CD4-positive, CD25-positive, alpha-beta regulatory T cell (primary cell): ENCODE measurements at regions not wholly inside any gene's neighbourhood (a gene's known extent, or its start where the extent isn't known, plus 50 kb on each side); places are given as distances from the start of the nearest gene placed in this dataset.
"Not testable (repeated sequence)": the region's sequence is repeated elsewhere in the genome, so short reads cannot be mapped to it uniquely, and the experiment has no call there.

Experiments used
- ATAC-seq, 2 donors: fragments of 150-1000 bp; cut with Tn5 transposase; one replicate each; pipeline ENCODE4 v1.10.0; 2021; ENCODE audit warnings: low read depth in 2 of 2, moderate number of reproducible peaks in 2 of 2, moderate library complexity in 1 of 2
- DNase-seq, 3 donors: peaks; one replicate each; pipeline versions ENCODE4 v3.0.0 to v3.0.0-alpha.2; 2012 to 2022; ENCODE audit warnings: mixed read lengths in 1 of 3
- H3K27ac ChIP-seq: one replicate; pipeline ENCODE4 v1.7.0; 2013; ENCODE audit warnings: mild to moderate bottlenecking, low read length; ENCODE audit not compliant: insufficient read depth, poor library complexity, severe bottlenecking
- H3K27me3 ChIP-seq: one replicate; pipeline ENCODE4 v1.7.0; 2013; ENCODE audit warnings: low read length; ENCODE audit not compliant: control insufficient read depth, insufficient read depth
- H3K36me3 ChIP-seq: one replicate; pipeline ENCODE4 v1.7.0; 2013; ENCODE audit warnings: mild to moderate bottlenecking, low read length, moderate library complexity; ENCODE audit not compliant: control insufficient read depth, insufficient read depth
- H3K4me1 ChIP-seq: 2 replicates; pipeline ENCODE4 v1.7.0; 2013; ENCODE audit warnings: mild to moderate bottlenecking, low read length; ENCODE audit not compliant: insufficient read depth, control insufficient read depth, poor library complexity, severe bottlenecking
- H3K4me3 ChIP-seq: one replicate; pipeline ENCODE4 v1.7.0; 2013; ENCODE audit warnings: low read depth, mild to moderate bottlenecking, low read length, moderate library complexity
- H3K9me3 ChIP-seq, 2 experiments: 1 replicate in 1 of 2; 2 replicates in 1 of 2; pipeline ENCODE4 v1.7.0; 2013; ENCODE audit warnings: low read length in 2 of 2, mild to moderate bottlenecking in 1 of 2, moderate library complexity in 1 of 2; ENCODE audit not compliant: control insufficient read depth in 2 of 2
- H3K27ac Mint-ChIP-seq, 3 donors: one replicate each; pipeline ENCODE4 v1.8.0; 2020 to 2022; ENCODE audit warnings: mild to moderate bottlenecking in 3 of 3, mixed read lengths in 3 of 3, moderate library complexity in 2 of 3
- H3K27me3 Mint-ChIP-seq: one replicate; pipeline ENCODE4 v1.8.0; 2022; ENCODE audit warnings: mild to moderate bottlenecking, mixed read lengths
- H3K36me3 Mint-ChIP-seq: one replicate; pipeline ENCODE4 v1.8.0; 2020; ENCODE audit warnings: mixed read lengths
- H3K4me1 Mint-ChIP-seq, 4 donors: one replicate each; pipeline ENCODE4 v1.8.0; 2020 to 2022; ENCODE audit warnings: mixed read lengths in 4 of 4, mild to moderate bottlenecking in 1 of 4
- H3K4me3 Mint-ChIP-seq, 4 donors: one replicate each; pipeline ENCODE4 v1.8.0; 2020 to 2022; ENCODE audit warnings: mild to moderate bottlenecking in 4 of 4, mixed read lengths in 4 of 4, moderate library complexity in 3 of 4
- H3K9me3 Mint-ChIP-seq, 7 donors: one replicate each; pipeline ENCODE4 v1.8.0; 2020 to 2022; ENCODE audit warnings: mixed read lengths in 7 of 7, mild to moderate bottlenecking in 3 of 7, moderate library complexity in 2 of 7

- H3K36me3 ChIP-seq, H3K27me3 Mint-ChIP-seq, H3K4me3 Mint-ChIP-seq, H3K36me3 Mint-ChIP-seq, H3K27me3 ChIP-seq, H3K4me1 ChIP-seq, H3K9me3 Mint-ChIP-seq, H3K27ac Mint-ChIP-seq, H3K9me3 ChIP-seq, H3K4me1 Mint-ChIP-seq, H3K27ac ChIP-seq, H3K4me3 ChIP-seq, DNase-seq, ATAC-seq: not testable (repeated sequence)
These were observed 611.9 kb upstream of the INTU start for GRCh38 chr4:127020831-127021230.

- Mint-ChIP-seq H3K36me3 (no peaks in the 10 kb centered on the region), H3K27ac (no peak overlapping the region)
- H3K27me3 ChIP-seq = no peaks in the 10 kb centered on the region
These were observed 596.5 kb upstream of the INTU start for GRCh38 chr4:127036296-127036695.

GRCh38 chr4:127045861-127046260 is 586.9 kb upstream of the INTU start:
- Mint-ChIP-seq H3K4me1 (no peaks in the 10 kb centered on the region), H3K36me3 (no peaks in the 10 kb centered on the region), H3K27me3 (no peaks in the 10 kb centered on the region), H3K27ac (no peak overlapping the region), H3K9me3 (peaks cover 1 to 21% (median 4%) of the 10 kb centered on the region in 7 donors), H3K4me3 (no peak overlapping the region)
- Histone ChIP-seq H3K36me3 (no peaks in the 10 kb centered on the region), H3K27me3 (no peaks in the 10 kb centered on the region), H3K4me1 (no peaks in the 10 kb centered on the region), H3K4me3 (no peak overlapping the region), H3K27ac (no peak overlapping the region), H3K9me3 (no peaks in the 10 kb centered on the region)
- ATAC-seq (no peak), DNase-seq (no peak)

More at GRCh38 chr4:127036296-127036695, 596.5 kb upstream of the INTU start:
- no peak for DNase-seq
- H3K4me1 Mint-ChIP-seq = no peaks in the 10 kb centered on the region
- peaks cover 0 to 17% (median 6%) of the 10 kb centered on the region in 7 donors for H3K9me3 Mint-ChIP-seq
- no peak overlapping the region for H3K4me3 Mint-ChIP-seq
- no peaks in the 10 kb centered on the region for H3K27me3 Mint-ChIP-seq
- Histone ChIP-seq H3K27ac (no peak overlapping the region), H3K36me3 (no peaks in the 10 kb centered on the region), H3K4me3 (no peak overlapping the region), H3K9me3 (peaks cover 1 to 16% of the 10 kb centered on the region in 2 experiments), H3K4me1 (no peaks in the 10 kb centered on the region)
- no peak for ATAC-seq

GRCh38 chr4:127047930-127048329 is 584.8 kb upstream of the INTU start:
- H3K4me3 Mint-ChIP-seq = no peak overlapping the region
- peaks cover 1 to 19% (median 4%) of the 10 kb centered on the region in 7 donors for H3K9me3 Mint-ChIP-seq
- Histone ChIP-seq H3K4me3 (no peak overlapping the region), H3K9me3 (no peaks in the 10 kb centered on the region), H3K4me1 (no peaks in the 10 kb centered on the region), H3K27ac (no peak overlapping the region), H3K27me3 (no peaks in the 10 kb centered on the region), H3K36me3 (no peaks in the 10 kb centered on the region)
- ATAC-seq (no peak), DNase-seq (no peak)
- no peaks in the 10 kb centered on the region for H3K27me3 Mint-ChIP-seq
- H3K27ac Mint-ChIP-seq = no peak overlapping the region
- H3K4me1 Mint-ChIP-seq = no peaks in the 10 kb centered on the region
- no peaks in the 10 kb centered on the region for H3K36me3 Mint-ChIP-seq

GRCh38 chr4:127048376-127049044 is 584.2 kb upstream of the INTU start:
- Histone ChIP-seq H3K4me1 (no peaks in the 10 kb centered on the region), H3K9me3 (no peaks in the 10 kb centered on the region), H3K27me3 (no peaks in the 10 kb centered on the region), H3K4me3 (no peak overlapping the region), H3K36me3 (no peaks in the 10 kb centered on the region), H3K27ac (no peak overlapping the region)
- no peaks in the 10 kb centered on the region for H3K36me3 Mint-ChIP-seq
- ATAC-seq (no peak), DNase-seq (no peak)
- no peak overlapping the region for H3K27ac Mint-ChIP-seq
- H3K9me3 Mint-ChIP-seq = peaks cover 1 to 22% (median 7%) of the 10 kb centered on the region in 7 donors
- no peaks in the 10 kb centered on the region for H3K4me1 Mint-ChIP-seq
- H3K4me3 Mint-ChIP-seq = no peak overlapping the region
- no peaks in the 10 kb centered on the region for H3K27me3 Mint-ChIP-seq

GRCh38 chr4:127049526-127049925 is 583.2 kb upstream of the INTU start:
- Histone ChIP-seq H3K4me1 (no peaks in the 10 kb centered on the region), H3K27me3 (no peaks in the 10 kb centered on the region), H3K27ac (no peak overlapping the region), H3K9me3 (no peaks in the 10 kb centered on the region), H3K4me3 (no peak overlapping the region), H3K36me3 (no peaks in the 10 kb centered on the region)
- Mint-ChIP-seq H3K36me3 (no peaks in the 10 kb centered on the region), H3K4me1 (no peaks in the 10 kb centered on the region), H3K9me3 (peaks cover 1 to 23% (median 9%) of the 10 kb centered on the region in 7 donors), H3K4me3 (no peak overlapping the region), H3K27me3 (no peaks in the 10 kb centered on the region), H3K27ac (no peak overlapping the region)
- no peak for ATAC-seq
- no peak for DNase-seq

- H3K27ac Mint-ChIP-seq = no peak overlapping the region
- H3K9me3 Mint-ChIP-seq = peaks cover 0 to 23% (median 15%) of the 10 kb centered on the region in 7 donors
These were observed 580.0 kb upstream of the INTU start for GRCh38 chr4:127052742-127053141.

GRCh38 chr4:127055357-127055756 is 577.4 kb upstream of the INTU start:
- Histone ChIP-seq H3K4me1 (no peaks in the 10 kb centered on the region), H3K27me3 (no peaks in the 10 kb centered on the region), H3K4me3 (no peak overlapping the region), H3K9me3 (no peaks in the 10 kb centered on the region), H3K36me3 (no peaks in the 10 kb centered on the region), H3K27ac (no peak overlapping the region)
- Mint-ChIP-seq H3K9me3 (peaks cover 0 to 25% (median 11%) of the 10 kb centered on the region in 7 donors), H3K4me1 (peaks cover 0 to 6% (median 0%) of the 10 kb centered on the region in 4 donors), H3K36me3 (no peaks in the 10 kb centered on the region), H3K27ac (no peak overlapping the region), H3K4me3 (no peak overlapping the region), H3K27me3 (no peaks in the 10 kb centered on the region)
- ATAC-seq (no peak), DNase-seq (no peak)

More at GRCh38 chr4:127052742-127053141, 580.0 kb upstream of the INTU start:
- ATAC-seq = no peak
- H3K4me1 ChIP-seq = no peaks in the 10 kb centered on the region
- Mint-ChIP-seq H3K4me3 (no peak overlapping the region), H3K36me3 (no peaks in the 10 kb centered on the region), H3K4me1 (peaks cover 0 to 6% (median 0%) of the 10 kb centered on the region in 4 donors), H3K27me3 (no peaks in the 10 kb centered on the region)
- H3K36me3 ChIP-seq = no peaks in the 10 kb centered on the region
- H3K27me3 ChIP-seq = no peaks in the 10 kb centered on the region
- DNase-seq = no peak
- no peak overlapping the region for H3K27ac ChIP-seq
- no peaks in the 10 kb centered on the region for H3K9me3 ChIP-seq
- no peak overlapping the region for H3K4me3 ChIP-seq
